SU-DHL-6 (cell line): ENCODE measurements at regions not wholly inside any gene's neighbourhood (a gene's known extent, or its start where the extent isn't known, plus 50 kb on each side); places are given as distances from the start of the nearest gene placed in this dataset.

Experiments
- CTCF ChIP-seq: fragments of 200-600 bp; sonication (generic); IDR thresholded peaks from one replicate; pipeline ENCODE4 v1.5.1; 2017; ENCODE audit warnings: antibody characterized with exemption, mild to moderate bottlenecking, low read length, moderate library complexity; ENCODE audit not compliant: insufficient read depth, poor library complexity, severe bottlenecking
- EZH2phosphoT487 ChIP-seq: fragments of 200-600 bp; sonication (generic), shearing (Covaris generic); conservative IDR thresholded peaks from 2 replicates; pipeline ENCODE4 v1.6.1; 2018; ENCODE audit warnings: mild to moderate bottlenecking, antibody characterized with exemption, low read length, moderate library complexity, mixed read lengths

DNA sequence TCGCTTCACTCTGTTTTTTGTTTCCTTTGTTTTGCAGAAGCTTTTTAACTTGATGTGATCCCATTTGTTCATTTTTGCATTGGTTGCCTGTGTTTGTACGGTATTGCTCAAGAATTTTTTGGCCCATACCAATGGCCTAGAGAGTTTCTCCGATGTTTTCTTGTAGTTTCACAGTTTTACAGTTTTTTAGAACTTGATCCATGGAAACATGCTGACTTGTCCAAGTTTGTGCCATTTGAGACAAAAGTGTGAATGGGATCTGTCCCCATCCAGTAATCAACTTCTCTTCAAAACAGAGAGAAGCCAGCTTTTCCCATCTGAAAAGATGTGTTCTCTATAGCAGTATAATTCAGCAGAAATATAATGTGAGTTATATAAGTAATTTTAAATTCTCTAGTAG, 266.5 kb upstream of the LRTM1 start:
- no peak for TF ChIP-seq CTCF
- no peak for TF ChIP-seq EZH2phosphoT487
